SK-N-SH (cell line): ENCODE measurements at regions not wholly inside any gene's neighbourhood (a gene's known extent, or its start where the extent isn't known, plus 50 kb on each side); places are given as distances from the start of the nearest gene placed in this dataset.

Experiments used
- CTCF ChIA-PET: fragments of 300-600, 350-600 bp; formaldehyde crosslinking; extraction: SDS; loops from one replicate; lab custom pipeline; 2021; lab: Yijun Ruan, JAX
- POLR2A ChIA-PET: fragments of 350-600 bp; sonication (Branson Sonifier 250); formaldehyde crosslinking; extraction: SDS; loops from one replicate; lab custom pipeline; 2020; ENCODE audit warnings: antibody characterized with exemption, inconsistent platforms; lab: Yijun Ruan, JAX
- DNase-seq: peaks from one replicate; pipeline ENCODE4 v3.0.0; 2012
- H2AFZ ChIP-seq: fragments of 200-600 bp; sonication (generic); 2 replicates; pipeline ENCODE4 v1.8.1; 2016; ENCODE audit warnings: antibody characterized with exemption, mild to moderate bottlenecking, low read depth
- H3F3A ChIP-seq: fragments of 200-600 bp; sonication (generic); replicated peaks from 2 replicates; pipeline ENCODE3; 2016; ENCODE audit warnings: antibody characterized with exemption, mild to moderate bottlenecking; ENCODE audit not compliant: insufficient read depth
- H3K27ac ChIP-seq, 2 experiments: fragments of 200-500 bp in 1 of 2; fragments of 200-600 bp in 1 of 2; sonication (Bioruptor generic) in 1 of 2; sonication (generic), shearing (Covaris generic) in 1 of 2; 2 replicates each; pipeline versions ENCODE4 v1.5.1 to v1.6.1; 2014 to 2016; ENCODE audit warnings: low read depth in 2 of 2, inconsistent platforms in 1 of 2, low read length in 1 of 2, mild to moderate bottlenecking in 1 of 2, mixed read lengths in 1 of 2
- H3K27me3 ChIP-seq: fragments of 200-600 bp; sonication (generic), shearing (Covaris generic); 2 replicates; pipeline ENCODE4 v1.6.1; 2016; ENCODE audit warnings: mixed run types; ENCODE audit not compliant: insufficient read depth
- H3K36me3 ChIP-seq, 2 experiments: fragments of 200-500 bp in 1 of 2; fragments of 200-600 bp in 1 of 2; sonication (Bioruptor generic) in 1 of 2; sonication (generic) in 1 of 2; replicated peaks in 1 of 2; 2 replicates each; pipeline versions ENCODE3 to v1.5.1; 2014 to 2016; ENCODE audit warnings: low read length in 1 of 2, mild to moderate bottlenecking in 1 of 2; ENCODE audit not compliant: insufficient read depth in 2 of 2, control insufficient read depth in 1 of 2
- H3K4me1 ChIP-seq, 2 experiments: fragments of 200-500 bp in 1 of 2; fragments of 200-600 bp in 1 of 2; sonication (Bioruptor generic) in 1 of 2; sonication (generic), shearing (Covaris generic) in 1 of 2; 2 replicates each; pipeline versions ENCODE4 v1.5.1 to v1.6.1; 2014 to 2016; ENCODE audit warnings: low read depth in 1 of 2, low read length in 1 of 2, mixed run types in 1 of 2; ENCODE audit not compliant: insufficient read depth in 2 of 2, control insufficient read depth in 1 of 2
- H3K4me2 ChIP-seq: fragments of 200-600 bp; sonication (generic), shearing (Covaris generic); 2 replicates; pipeline ENCODE4 v1.6.1; 2017; ENCODE audit warnings: mixed run types
- H3K4me3 ChIP-seq, 2 experiments: fragments of 200-500 bp in 1 of 2; fragments of 200-600 bp in 1 of 2; sonication (Bioruptor generic) in 1 of 2; sonication (generic), shearing (Covaris generic) in 1 of 2; 2 replicates each; pipeline versions ENCODE4 v1.5.1 to v1.8.1; 2014 to 2016; ENCODE audit warnings: low read depth in 2 of 2, inconsistent platforms in 1 of 2, low read length in 1 of 2, mild to moderate bottlenecking in 1 of 2, mixed read lengths in 1 of 2, moderate library complexity in 1 of 2
- H3K79me2 ChIP-seq: fragments of 200-600 bp; sonication (generic); 2 replicates; pipeline ENCODE4 v1.8.1; 2017; ENCODE audit warnings: mild to moderate bottlenecking; ENCODE audit not compliant: insufficient read depth
- H3K9ac ChIP-seq: fragments of 200-600 bp; sonication (generic); 2 replicates; pipeline ENCODE4 v1.6.1; 2017; ENCODE audit warnings: mixed run types
- H3K9me2 ChIP-seq: fragments of 200-600 bp; sonication (generic); 2 replicates; pipeline ENCODE4 v1.6.1; 2017; ENCODE audit warnings: mixed run types
- H3K9me3 ChIP-seq: fragments of 200-600 bp; sonication (generic); 2 replicates; pipeline ENCODE4 v1.6.1; 2017; ENCODE audit warnings: mixed run types, mild to moderate bottlenecking, moderate library complexity
- H4K20me1 ChIP-seq: fragments of 200-600 bp; sonication (generic); 2 replicates; pipeline ENCODE4 v1.6.1; 2017; ENCODE audit warnings: mild to moderate bottlenecking, mixed run types; ENCODE audit not compliant: insufficient read depth
- CHD2 ChIP-seq: fragments of 150-350 bp; IDR thresholded peaks from 2 replicates; pipeline ENCODE4 v1.6.1; 2018; ENCODE audit warnings: low read length; ENCODE audit not compliant: partially characterized antibody
- ELF1 ChIP-seq: IDR thresholded peaks from 2 replicates; pipeline ENCODE4 v1.4.0; 2012
- FOXJ3 ChIP-seq: sonication (generic); formaldehyde crosslinking; IDR thresholded peaks from 2 replicates; pipeline ENCODE4 v1.5.1; 2020; ENCODE audit warnings: mild to moderate bottlenecking, missing genetic modification reagents
- GABPA ChIP-seq: IDR thresholded peaks from 2 replicates; pipeline ENCODE4 v1.4.0; 2012; ENCODE audit warnings: low read depth, mild to moderate bottlenecking
- MEF2A ChIP-seq: IDR thresholded peaks from 2 replicates; pipeline ENCODE4 v1.4.0; 2012; ENCODE audit warnings: low read depth, borderline replicate concordance
- MXI1 ChIP-seq: IDR thresholded peaks from 2 replicates; pipeline ENCODE4 v1.6.1; 2012; ENCODE audit warnings: mild to moderate bottlenecking, low read depth, low read length, improper control_type of control experiment
- NRF1 ChIP-seq: IDR thresholded peaks from 2 replicates; pipeline ENCODE4 v1.6.1; 2012; ENCODE audit warnings: low read depth, mild to moderate bottlenecking, low read length
- REST ChIP-seq: IDR thresholded peaks from 2 replicates; pipeline ENCODE4 v1.6.1; 2012; ENCODE audit warnings: mild to moderate bottlenecking, low read depth, low read length, moderate library complexity
- RFX5 ChIP-seq: IDR thresholded peaks from 2 replicates; pipeline ENCODE4 v1.6.1; 2012; ENCODE audit warnings: mild to moderate bottlenecking, improper control_type of control experiment, low read length
- RXRA ChIP-seq: IDR thresholded peaks from 2 replicates; pipeline ENCODE4 v1.4.0; 2012; ENCODE audit warnings: low read depth, mild to moderate bottlenecking, borderline replicate concordance
- TEAD4 ChIP-seq: IDR thresholded peaks from 2 replicates; pipeline ENCODE4 v1.4.0; 2012; ENCODE audit warnings: mild to moderate bottlenecking, borderline replicate concordance; ENCODE audit not compliant: insufficient read depth
- USF1 ChIP-seq: IDR thresholded peaks from 2 replicates; pipeline ENCODE4 v1.4.0; 2012; ENCODE audit warnings: low read depth, borderline replicate concordance
- USF2 ChIP-seq: fragments of 150-350 bp; IDR thresholded peaks from 2 replicates; pipeline ENCODE4 v1.6.1; 2017; ENCODE audit warnings: antibody characterized with exemption, low read length, low read depth, borderline replicate concordance
- YY1 ChIP-seq: IDR thresholded peaks from 2 replicates; pipeline ENCODE4 v1.4.0; 2012; ENCODE audit warnings: low read depth, mild to moderate bottlenecking
- ZBTB33 ChIP-seq: IDR thresholded peaks from 2 replicates; pipeline ENCODE4 v1.4.0; 2012; ENCODE audit warnings: low read depth, borderline replicate concordance
- WGBS: methylation state at CpG from one replicate; pipeline ENCODE4 v1.1.6; 2017; ENCODE audit warnings: low lambda C conversion rate; 5-methylcytosine and 5-hydroxymethylcytosine counted together

GRCh38 chr6:4656106-4656505, 120.1 kb upstream of the CDYL start:
- POLR2A ChIA-PET = no interaction called here
- H3K36me3 ChIP-seq = no peaks in the 10 kb centered on the region

GRCh38 chr6:4655196-4656025, 120.8 kb upstream of the CDYL start:
- H3F3A ChIP-seq = no peaks in the 10 kb centered on the region
- H3K4me2 ChIP-seq = no peak overlapping the region
- no peaks in the 10 kb centered on the region for H3K9me3 ChIP-seq
- H3K27me3 ChIP-seq = no peaks in the 10 kb centered on the region
- no peak for DNase-seq
- CTCF ChIA-PET = no interaction called here
- no peak overlapping the region for H2AFZ ChIP-seq
- TF ChIP-seq USF1 (no peak), MXI1 (no peak), ZBTB33 (no peak), CHD2 (no peak), YY1 (no peak), RFX5 (no peak), TEAD4 (no peak), RXRA (no peak), FOXJ3 (CRISPR knock-in tag) (no peak), REST (no peak)
- no peak overlapping the region for H3K9ac ChIP-seq
- no peaks in the 10 kb centered on the region for H4K20me1 ChIP-seq
- no peaks in the 10 kb centered on the region for H3K79me2 ChIP-seq
- POLR2A ChIA-PET = no interaction called here
- H3K4me3 ChIP-seq = no peak overlapping the region
- H3K4me1 ChIP-seq = no peaks in the 10 kb centered on the region
- H3K27ac ChIP-seq = no peak overlapping the region
- H3K36me3 ChIP-seq = no peaks in the 10 kb centered on the region
- WGBS = 23% methylated on average over 12 of the region's 12 CpGs
- no peaks in the 10 kb centered on the region for H3K9me2 ChIP-seq

More at GRCh38 chr6:4656106-4656505, 120.1 kb upstream of the CDYL start:
- no peaks in the 10 kb centered on the region for H3F3A ChIP-seq
- no peaks in the 10 kb centered on the region for H3K79me2 ChIP-seq
- no peaks in the 10 kb centered on the region for H4K20me1 ChIP-seq
- H3K9me3 ChIP-seq = no peaks in the 10 kb centered on the region
- no peak overlapping the region for H2AFZ ChIP-seq
- no peaks in the 10 kb centered on the region; the same call in 1 of the 2 replicates for H3K27me3 ChIP-seq
- H3K27ac ChIP-seq = no peak overlapping the region
- no peaks in the 10 kb centered on the region for H3K9me2 ChIP-seq
- H3K4me2 ChIP-seq = no peak overlapping the region
- H3K4me3 ChIP-seq = no peak overlapping the region
- no peak for DNase-seq
- WGBS = 36% methylated on average over 3 of the region's 3 CpGs
- CTCF ChIA-PET = no interaction called here
- no peak overlapping the region for H3K9ac ChIP-seq
- no peaks in the 10 kb centered on the region for H3K4me1 ChIP-seq
- TF ChIP-seq USF2 = no peak
- TF ChIP-seq GABPA = no peak
- TF ChIP-seq NRF1 = no peak
- TF ChIP-seq TEAD4 = no peak
- TF ChIP-seq CHD2 = no peak
- TF ChIP-seq FOXJ3 (CRISPR knock-in tag) = no peak
- no peak for TF ChIP-seq MEF2A
- TF ChIP-seq ELF1 = no peak
